Hypothalamus (tissue), 51 donors: ENCODE measurements at regions not wholly inside any gene's neighbourhood (a gene's known extent, or its start where the extent isn't known, plus 50 kb on each side); places are given as distances from the start of the nearest gene placed in this dataset.
A peak's percentile ranks its signal among the peaks of the same experiment; 100 is the strongest.

Experiments
- DNase-seq, 51 donors: peaks; one replicate each; lab custom pipeline; 2025; lab: John Stamatoyannopoulos, UW

DNA sequence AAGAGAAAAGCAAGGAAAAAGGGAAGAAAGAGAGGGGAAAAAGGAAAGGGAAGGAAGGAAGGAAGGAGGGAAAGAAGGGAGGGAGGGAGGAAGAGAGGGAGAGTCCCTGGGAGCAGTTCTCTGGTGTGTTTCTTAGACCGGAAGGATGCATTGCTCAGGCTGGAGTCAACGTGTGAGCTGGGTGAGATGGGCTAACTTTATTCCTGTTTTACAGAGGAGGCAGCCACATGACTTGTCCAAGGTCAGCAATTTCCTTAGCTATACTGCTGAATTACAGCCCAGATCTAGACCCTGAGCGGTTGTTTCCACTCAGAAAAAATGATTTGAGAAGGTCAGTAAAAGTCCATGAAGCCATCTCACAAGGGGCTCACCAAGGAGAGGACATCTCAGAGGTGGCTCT is 86.6 kb upstream of the APCDD1 start:
- no peak for DNase-seq

DNA sequence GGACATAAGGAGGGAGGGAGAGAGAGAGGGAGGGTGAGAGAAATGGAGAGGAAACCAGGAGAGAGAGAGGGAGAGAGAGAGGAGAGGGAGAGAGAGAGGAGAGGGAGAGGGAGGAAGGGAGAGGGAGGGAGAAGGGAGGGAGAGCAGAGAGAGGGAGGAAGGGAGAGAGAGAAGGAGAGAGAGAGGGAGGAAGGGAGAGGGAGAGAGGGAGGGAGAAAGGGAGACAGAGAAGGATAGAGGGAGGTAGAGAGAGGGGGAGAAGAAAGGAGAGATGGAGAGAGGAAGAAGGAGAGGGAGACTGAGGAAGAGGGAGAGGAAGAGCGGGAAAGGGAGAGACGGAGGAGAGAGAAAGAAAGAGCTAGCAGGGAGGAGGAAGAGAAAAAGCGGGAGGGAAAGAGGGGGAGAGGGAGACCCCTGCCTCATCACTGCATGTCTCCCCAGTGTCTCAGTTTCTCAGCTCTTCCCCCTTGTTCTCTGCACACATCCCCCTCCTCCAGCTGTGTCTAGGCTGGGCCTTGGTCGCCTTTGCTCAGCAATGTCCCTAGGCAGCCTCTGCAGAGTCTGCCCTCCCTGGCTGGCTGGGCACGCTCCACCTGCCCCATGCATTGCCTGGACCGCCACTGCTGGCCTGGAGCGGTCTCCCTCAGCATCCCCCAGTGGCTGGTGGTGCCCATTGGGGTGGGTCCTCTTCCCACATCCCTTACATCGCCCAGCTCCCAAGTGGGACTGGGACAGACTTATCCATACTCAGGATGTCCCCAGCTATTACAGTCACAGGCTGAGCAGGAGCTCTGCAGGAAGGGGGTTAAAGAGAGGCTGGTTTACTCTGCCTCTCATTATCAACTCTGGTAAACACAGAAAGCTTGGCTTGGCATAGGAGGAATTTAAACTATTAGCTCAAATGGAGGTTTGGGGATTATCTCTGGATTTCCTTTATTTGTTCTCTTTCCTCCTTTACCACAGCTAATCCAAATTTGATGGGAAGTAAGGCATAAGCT is 85.7 kb upstream of the APCDD1 start:
- DNase-seq: no peak

- DNase-seq: no peak
Observed at GRCh38 chr18:10370716-10371115, 83.7 kb upstream of the APCDD1 start.

- DNase-seq: no peak
Observed at GRCh38 chr18:10371165-10371564, 83.3 kb upstream of the APCDD1 start.

- no peak for DNase-seq
Observed at GRCh38 chr18:10374195-10374594, 80.2 kb upstream of the APCDD1 start.

DNA sequence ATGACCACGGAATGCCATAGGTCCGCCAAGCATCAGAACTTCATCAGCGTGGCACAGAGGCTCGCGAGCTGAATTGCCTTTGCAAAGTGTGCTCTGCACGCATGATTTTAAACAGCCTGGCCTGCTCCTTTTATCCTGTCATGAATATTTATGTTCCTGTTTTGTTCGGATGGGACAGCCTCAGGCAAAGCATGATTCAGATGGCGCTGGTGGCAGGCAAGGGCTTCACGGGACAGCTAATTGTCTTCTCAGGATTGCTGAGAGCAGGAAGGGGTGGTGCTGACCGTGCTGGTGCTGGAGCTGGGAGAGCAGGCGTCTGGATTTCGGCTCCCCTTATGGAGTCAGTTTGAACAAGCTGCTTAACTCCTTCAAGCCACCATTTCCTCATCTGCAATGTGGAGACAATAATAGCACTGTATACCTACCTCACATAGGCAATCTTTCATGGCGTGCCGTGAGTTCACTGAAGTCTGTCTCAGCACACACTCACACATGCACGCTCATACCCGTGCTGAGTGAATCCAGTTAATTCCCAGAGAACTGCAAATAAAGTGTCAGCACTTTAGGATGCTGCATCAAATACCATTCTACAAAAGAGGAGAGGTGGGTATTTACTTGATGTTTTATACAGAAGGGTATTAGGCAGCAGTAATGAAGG is 79.7 kb upstream of the APCDD1 start:
- no peak for DNase-seq

- peak in 2 of 51 donors; percentile 8 to 27 for DNase-seq
Observed at GRCh38 chr18:10376731-10377130, 77.7 kb upstream of the APCDD1 start.

DNA sequence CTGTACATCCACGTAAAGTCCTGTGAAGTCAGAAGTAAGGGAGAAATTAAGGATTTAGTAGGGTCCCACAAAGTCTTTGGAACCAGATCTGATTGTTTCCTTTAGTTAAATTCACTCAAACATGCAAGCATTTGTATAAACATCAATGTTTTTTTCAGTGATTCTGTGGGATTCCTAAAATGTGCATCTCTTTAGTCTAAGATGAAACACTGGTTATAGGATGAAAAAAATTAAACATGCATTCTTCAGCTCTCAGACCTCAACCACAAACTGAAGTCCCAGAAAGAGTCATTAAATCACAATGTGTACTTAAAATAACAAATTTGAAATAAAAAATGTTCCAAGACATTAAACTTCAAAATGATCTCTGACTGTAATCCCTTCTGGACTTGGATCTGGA is 76.5 kb upstream of the APCDD1 start:
- DNase-seq: no peak

DNA sequence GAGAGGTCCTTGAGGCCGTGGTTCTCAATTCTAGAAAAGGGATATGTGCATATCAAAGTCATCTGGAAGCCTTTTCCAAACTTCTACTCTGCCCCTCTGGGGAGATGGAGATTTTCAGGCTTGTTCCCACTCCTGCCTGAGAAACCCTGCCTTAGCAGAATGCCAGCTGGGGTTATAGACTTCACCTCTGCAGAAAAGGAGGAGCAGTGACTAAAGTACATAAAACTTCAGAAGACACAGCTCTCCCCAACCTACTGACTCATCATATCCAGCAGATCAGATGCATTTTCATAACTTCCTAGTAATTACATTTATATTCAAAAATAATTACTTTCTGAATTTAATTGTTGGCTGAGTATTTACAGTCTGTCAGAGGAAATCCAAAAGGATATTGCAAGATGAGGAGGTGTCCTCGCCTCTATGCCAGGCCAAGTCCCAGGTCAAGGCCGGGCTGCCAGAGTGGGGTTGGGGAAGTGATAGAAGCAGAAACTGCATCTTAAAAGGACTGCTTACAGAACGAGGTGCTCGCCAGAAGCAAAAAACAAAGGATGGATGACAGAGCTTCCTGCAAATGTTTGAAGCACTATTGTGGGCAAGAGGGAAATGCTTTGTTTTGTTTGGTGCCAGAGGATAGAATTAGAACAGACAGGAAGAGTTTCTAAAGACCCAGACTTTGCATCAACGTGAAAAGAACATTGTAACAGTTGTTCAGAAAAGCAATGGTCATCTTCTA is 75.6 kb upstream of the APCDD1 start:
- no peak for DNase-seq

- no peak for DNase-seq
Observed at GRCh38 chr18:10379522-10379921, 74.9 kb upstream of the APCDD1 start.

DNA sequence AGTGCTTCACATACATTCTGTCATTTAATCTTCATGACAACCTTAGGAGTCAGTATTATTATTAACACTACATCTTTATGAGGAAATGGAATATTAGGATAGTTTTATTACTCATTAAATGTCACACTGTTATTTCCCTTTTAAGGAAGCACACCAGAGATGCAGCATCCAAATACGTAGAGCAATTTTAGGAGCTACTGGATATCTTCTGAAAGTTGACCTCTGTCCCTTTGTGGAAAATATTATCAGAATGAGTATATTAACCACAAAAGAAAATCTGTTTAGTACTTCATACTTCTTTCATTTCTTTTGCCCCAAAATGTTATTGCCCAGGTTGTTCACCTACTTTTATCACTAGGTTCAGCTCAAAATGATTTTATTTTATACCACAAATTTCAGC is 72.9 kb upstream of the APCDD1 start:
- DNase-seq: no peak

DNA sequence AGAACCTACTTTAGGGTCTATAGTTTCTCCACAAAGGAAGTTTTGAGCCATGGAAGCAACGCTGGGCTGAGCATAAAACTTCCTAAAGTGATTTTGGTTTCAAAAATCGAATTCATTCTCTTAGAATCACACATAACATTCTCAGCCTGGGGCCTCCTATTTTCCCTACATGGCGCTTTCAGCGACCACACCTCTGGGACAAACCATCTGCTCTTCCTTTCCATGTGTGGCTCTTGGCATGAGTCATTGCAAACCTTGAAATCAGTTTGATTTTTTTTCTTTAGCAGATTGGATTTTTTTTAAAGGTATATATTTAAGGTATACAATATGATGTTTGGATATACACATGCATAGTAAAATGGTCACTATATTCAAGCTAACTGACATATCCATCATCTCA is 72.5 kb upstream of the APCDD1 start:
- no peak for DNase-seq

DNA sequence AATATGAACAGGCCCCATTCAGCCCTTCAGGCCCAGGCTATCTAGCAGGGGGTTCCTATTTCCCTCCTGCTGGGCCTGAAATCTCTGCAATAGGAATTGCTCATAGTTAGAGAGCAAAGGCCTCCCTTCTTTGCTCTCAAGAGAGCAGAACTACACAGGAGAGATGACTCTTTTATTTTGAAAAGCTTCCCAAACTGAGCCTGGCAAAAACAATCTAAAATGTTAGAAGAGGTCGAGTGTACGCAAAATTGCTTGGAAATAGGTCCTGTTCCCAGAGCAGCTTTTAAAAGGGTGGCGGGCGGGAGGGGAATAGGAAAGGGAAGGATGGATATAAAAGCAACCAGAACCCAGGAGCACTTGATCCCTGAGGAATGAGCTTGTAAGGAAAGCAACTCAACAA is 68.4 kb upstream of the APCDD1 start:
- DNase-seq: no peak

GRCh38 chr18:10386956-10387355 is 67.5 kb upstream of the APCDD1 start:
- DNase-seq: no peak

GRCh38 chr18:10387399-10387798 is 67.0 kb upstream of the APCDD1 start:
- DNase-seq: no peak

DNA sequence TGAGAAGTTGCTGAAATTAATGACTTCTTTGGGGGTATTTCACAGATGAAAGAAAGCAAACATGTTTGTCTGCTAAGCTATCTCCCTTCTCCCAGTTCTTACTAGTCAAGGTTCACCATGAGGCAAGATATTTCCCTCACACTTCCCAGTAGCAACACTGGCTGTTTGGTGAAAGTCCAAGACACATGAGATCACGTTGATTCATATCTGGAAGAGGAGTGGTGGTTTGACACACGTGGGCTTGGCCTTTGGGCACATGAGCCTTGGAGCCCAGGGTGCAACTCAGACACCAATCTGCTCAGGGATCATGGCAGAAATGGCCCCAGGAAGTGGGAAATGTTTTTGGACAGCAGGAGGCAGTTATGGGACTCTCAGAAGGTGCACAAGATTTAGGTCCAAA is 66.1 kb upstream of the APCDD1 start:
- DNase-seq: no peak

GRCh38 chr18:10391506-10391905 is 62.9 kb upstream of the APCDD1 start:
- no peak for DNase-seq

DNA sequence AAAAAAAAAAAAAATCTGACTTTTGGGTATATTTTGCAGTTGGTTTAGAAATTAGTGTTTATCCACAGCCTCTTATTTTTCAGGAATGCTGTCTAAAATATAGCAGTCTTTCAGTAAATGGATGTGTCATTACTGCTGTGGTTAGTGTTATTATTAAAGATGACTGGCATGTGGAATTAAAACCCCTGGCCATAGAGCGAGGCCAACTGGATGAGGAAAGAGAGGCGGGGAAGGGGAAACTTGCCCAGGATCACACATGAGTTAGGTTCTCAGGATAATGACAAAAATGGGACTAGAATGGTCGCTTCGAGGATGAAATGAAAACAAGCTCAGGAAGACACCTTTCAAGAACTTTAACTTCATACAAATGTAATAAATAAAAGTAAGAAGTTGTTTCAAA is 57.4 kb upstream of the APCDD1 start:
- DNase-seq: no peak

GRCh38 chr18:10398571-10398970 is 55.9 kb upstream of the APCDD1 start:
- peak in 11 of 51 donors; percentile 13 to 63 (median 29) for DNase-seq

DNA sequence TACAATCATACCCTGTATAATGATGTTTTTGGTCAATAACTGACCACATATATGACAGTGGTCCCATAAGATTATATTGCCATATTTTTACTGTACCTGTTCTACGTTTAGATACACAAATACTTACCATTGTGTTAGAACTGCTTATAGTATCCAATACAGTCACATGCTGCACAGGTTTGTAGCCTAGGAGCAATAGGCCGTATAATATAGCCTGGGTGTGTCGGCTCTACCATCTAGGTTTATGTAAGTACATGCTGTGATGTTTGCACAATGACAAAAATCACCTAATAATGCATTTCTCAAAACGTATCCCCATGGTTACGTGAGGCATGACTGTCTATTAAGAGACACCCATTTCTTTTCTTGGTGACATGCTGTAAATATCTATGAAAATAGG is 55.0 kb upstream of the APCDD1 start:
- no peak for DNase-seq

- DNase-seq: no peak
Observed at GRCh38 chr18:10400534-10401307, 53.7 kb upstream of the APCDD1 start.
